Mammary epithelial cell (primary cell): ENCODE measurements at regions not wholly inside any gene's neighbourhood (a gene's known extent, or its start where the extent isn't known, plus 50 kb on each side); places are given as distances from the start of the nearest gene placed in this dataset.

Experiments
- EZH2 ChIP-seq: IDR thresholded peaks from 2 replicates; pipeline ENCODE4 v1.6.1; 2012; ENCODE audit warnings: low read length, inconsistent platforms, borderline replicate concordance
- TF ChIP-seq, protein P1 (sequence below), 2 donors: IDR thresholded peaks in 1 of 2; conservative IDR thresholded peaks in 1 of 2; 2 replicates each; pipeline ENCODE4 v1.5.1; 2011 to 2012; ENCODE audit warnings: inconsistent platforms in 2 of 2, low read length in 2 of 2, mild to moderate bottlenecking in 2 of 2, control low read depth in 1 of 2, low read depth in 1 of 2; ENCODE audit not compliant: insufficient read depth in 1 of 2; ENCODE audit errors: extremely low read depth in 1 of 2

GRCh38 chr18:76581261-76581660 lies 86.2 kb upstream of the ZNF516 start:
- TF ChIP-seq, protein P1, sequence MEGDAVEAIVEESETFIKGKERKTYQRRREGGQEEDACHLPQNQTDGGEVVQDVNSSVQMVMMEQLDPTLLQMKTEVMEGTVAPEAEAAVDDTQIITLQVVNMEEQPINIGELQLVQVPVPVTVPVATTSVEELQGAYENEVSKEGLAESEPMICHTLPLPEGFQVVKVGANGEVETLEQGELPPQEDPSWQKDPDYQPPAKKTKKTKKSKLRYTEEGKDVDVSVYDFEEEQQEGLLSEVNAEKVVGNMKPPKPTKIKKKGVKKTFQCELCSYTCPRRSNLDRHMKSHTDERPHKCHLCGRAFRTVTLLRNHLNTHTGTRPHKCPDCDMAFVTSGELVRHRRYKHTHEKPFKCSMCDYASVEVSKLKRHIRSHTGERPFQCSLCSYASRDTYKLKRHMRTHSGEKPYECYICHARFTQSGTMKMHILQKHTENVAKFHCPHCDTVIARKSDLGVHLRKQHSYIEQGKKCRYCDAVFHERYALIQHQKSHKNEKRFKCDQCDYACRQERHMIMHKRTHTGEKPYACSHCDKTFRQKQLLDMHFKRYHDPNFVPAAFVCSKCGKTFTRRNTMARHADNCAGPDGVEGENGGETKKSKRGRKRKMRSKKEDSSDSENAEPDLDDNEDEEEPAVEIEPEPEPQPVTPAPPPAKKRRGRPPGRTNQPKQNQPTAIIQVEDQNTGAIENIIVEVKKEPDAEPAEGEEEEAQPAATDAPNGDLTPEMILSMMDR (conservative IDR thresholded peaks at IDR 0.05 in 1 of 2, IDR thresholded peaks at IDR 0.05 in 1 of 2; ENCODE audit: extremely low read depth in 1 of 2, insufficient read depth in 1 of 2, low read depth in 1 of 2, low read length in 2 of 2): no peak
- no peak for TF ChIP-seq EZH2
